IMR-90 (cell line): ENCODE measurements at regions not wholly inside any gene's neighbourhood (a gene's known extent, or its start where the extent isn't known, plus 50 kb on each side); places are given as distances from the start of the nearest gene placed in this dataset.
"Not testable (repeated sequence)": the region's sequence is repeated elsewhere in the genome, so short reads cannot be mapped to it uniquely, and the experiment has no call there.

Source experiments
- ATAC-seq: fragments of 200-7000 bp; cut with Tn5 transposase; 2 replicates; pipeline ENCODE4 v1.9.1; 2020; ENCODE audit warnings: low read depth, mild to moderate bottlenecking, moderate library complexity
- BruUV-seq: library from RNA; stranded (reverse); fragments of 400-500 nt; replicated peaks from 2 replicates; lab custom pipeline; 2021; lab: Mats Ljungman, UMichigan
- CTCF ChIA-PET: fragments of 300-600 bp; formaldehyde crosslinking; extraction: SDS; loops from one replicate; lab custom pipeline; 2021; ENCODE audit warnings: antibody characterized with exemption; lab: Yijun Ruan, JAX
- POLR2A ChIA-PET: fragments of 300-600 bp; sonication (Branson Sonifier 250); formaldehyde crosslinking; loops from one replicate; lab custom pipeline; 2022; ENCODE audit warnings: antibody characterized with exemption; ENCODE audit not compliant: unreplicated experiment; lab: Charles Lee
- DNase-seq: peaks from one replicate; pipeline ENCODE4 v3.0.0; 2013
- H2AFZ ChIP-seq: replicated peaks from 2 replicates; pipeline ENCODE3; 2013; ENCODE audit warnings: low read length, mild to moderate bottlenecking; ENCODE audit not compliant: poor library complexity
- H2AK5ac ChIP-seq: 2 replicates; pipeline ENCODE4 v1.6.1; 2013; ENCODE audit warnings: low read depth, low read length, inconsistent platforms
- H2AK9ac ChIP-seq: replicated peaks from 2 replicates; pipeline ENCODE3; 2013; ENCODE audit warnings: mild to moderate bottlenecking, low read depth, low read length, moderate library complexity; ENCODE audit not compliant: poor library complexity
- H2BK120ac ChIP-seq: 2 replicates; pipeline ENCODE4 v1.6.1; 2013; ENCODE audit warnings: low read depth, low read length, inconsistent platforms
- H2BK15ac ChIP-seq: 3 replicates; pipeline ENCODE4 v1.6.1; 2013; ENCODE audit warnings: low read depth, low read length, inconsistent platforms
- H2BK20ac ChIP-seq: 2 replicates; pipeline ENCODE4 v1.6.1; 2013; ENCODE audit warnings: low read depth, mild to moderate bottlenecking, inconsistent platforms, low read length, moderate library complexity
- H2BK5ac ChIP-seq: 2 replicates; pipeline ENCODE4 v1.6.1; 2013; ENCODE audit warnings: mild to moderate bottlenecking, low read depth, low read length, inconsistent platforms; ENCODE audit not compliant: poor library complexity, severe bottlenecking
- H3K14ac ChIP-seq: replicated peaks from 2 replicates; pipeline ENCODE4 v1.6.1; 2013; ENCODE audit warnings: low read depth, low read length, inconsistent platforms
- H3K18ac ChIP-seq: 2 replicates; pipeline ENCODE4 v1.6.1; 2013; ENCODE audit warnings: low read depth, low read length, control low read depth
- H3K23ac ChIP-seq: 2 replicates; pipeline ENCODE4 v1.6.1; 2013; ENCODE audit warnings: low read depth, low read length, inconsistent platforms
- H3K27ac ChIP-seq: 2 replicates; pipeline ENCODE4 v1.5.1; 2013; ENCODE audit warnings: mild to moderate bottlenecking, control low read depth, low read length; ENCODE audit not compliant: insufficient read depth
- H3K27me3 ChIP-seq: 2 replicates; pipeline ENCODE4 v1.6.1; 2013; ENCODE audit warnings: low read length; ENCODE audit not compliant: control insufficient read depth, insufficient read depth
- H3K36me3 ChIP-seq: 2 replicates; pipeline ENCODE4 v1.6.1; 2013; ENCODE audit warnings: low read length, mixed read lengths; ENCODE audit not compliant: control insufficient read depth, insufficient read depth
- H3K4ac ChIP-seq: 2 replicates; pipeline ENCODE4 v1.6.1; 2013; ENCODE audit warnings: low read depth, low read length, inconsistent platforms
- H3K4me1 ChIP-seq: 2 replicates; pipeline ENCODE4 v1.6.1; 2013; ENCODE audit warnings: low read length, mixed read lengths; ENCODE audit not compliant: control insufficient read depth, insufficient read depth
- H3K4me2 ChIP-seq: 2 replicates; pipeline ENCODE4 v1.6.1; 2013; ENCODE audit warnings: low read depth, mild to moderate bottlenecking, control low read depth, low read length, moderate library complexity
- H3K4me3 ChIP-seq: 2 replicates; pipeline ENCODE4 v1.5.1; 2013; ENCODE audit warnings: low read depth, mild to moderate bottlenecking, control low read depth, low read length, moderate library complexity; ENCODE audit not compliant: insufficient read depth
- H3K56ac ChIP-seq: 2 replicates; pipeline ENCODE4 v1.6.1; 2013; ENCODE audit warnings: low read length, inconsistent platforms; ENCODE audit not compliant: insufficient read depth; ENCODE audit errors: extremely low read depth
- H3K79me1 ChIP-seq, 2 experiments: 2 replicates each; pipeline ENCODE4 v1.6.1; 2013; ENCODE audit warnings: low read length in 2 of 2, inconsistent platforms in 1 of 2, low read depth in 1 of 2
- H3K9ac ChIP-seq: 2 replicates; pipeline ENCODE4 v1.6.1; 2013; ENCODE audit warnings: low read depth, low read length, control low read depth
- H3K9me1 ChIP-seq: 2 replicates; pipeline ENCODE4 v1.6.1; 2013; ENCODE audit warnings: low read length, inconsistent platforms; ENCODE audit not compliant: insufficient read depth
- H3K9me3 ChIP-seq: 2 replicates; pipeline ENCODE4 v1.6.1; 2013; ENCODE audit warnings: low read length; ENCODE audit not compliant: control insufficient read depth, insufficient read depth
- H4K20me1 ChIP-seq: 2 replicates; pipeline ENCODE4 v1.6.1; 2013; ENCODE audit warnings: low read length, inconsistent platforms; ENCODE audit not compliant: insufficient read depth
- H4K5ac ChIP-seq: 2 replicates; pipeline ENCODE4 v1.6.1; 2013; ENCODE audit warnings: mild to moderate bottlenecking, low read depth, low read length, control low read depth
- H4K8ac ChIP-seq, 2 experiments: 2 replicates each; pipeline ENCODE4 v1.6.1; 2013; ENCODE audit warnings: low read depth in 2 of 2, low read length in 2 of 2, control low read depth in 1 of 2, inconsistent platforms in 1 of 2
- H4K91ac ChIP-seq: 2 replicates; pipeline ENCODE4 v1.6.1; 2013; ENCODE audit warnings: low read depth, low read length, inconsistent platforms; ENCODE audit not compliant: insufficient read depth
- WGBS, 2 experiments: methylation state at CpG; one replicate each; pipeline versions ENCODE4 v1.1.5 to v1.1.7; 2013; ENCODE audit warnings: missing lambda C conversion rate in 2 of 2; ENCODE audit not compliant: insufficient read length in 1 of 2; ENCODE audit errors: extremely low coverage in 2 of 2; 5-methylcytosine and 5-hydroxymethylcytosine counted together
- dilution Hi-C: fragments of 300-500 bp; cut with HindIII; formaldehyde crosslinking; loops from one replicate; pipeline ENCODE4 v1.14.3; 2018; ENCODE audit warnings: low sequenced_read_pairs; ENCODE audit not compliant: unreplicated experiment
- in situ Hi-C: fragments of 300-500 bp; cut with MboI; formaldehyde crosslinking; loops from 3 replicates; pipeline ENCODE4 v1.14.3; 2019; ENCODE audit warnings: low sequenced_read_pairs, inconsistent platforms, mixed read lengths
- intact Hi-C: fragments of 100-400 bp; cut with micrococcal nuclease; formaldehyde crosslinking; loops from 2 replicates; pipeline ENCODE4 v1.10.0; 2022

DNA sequence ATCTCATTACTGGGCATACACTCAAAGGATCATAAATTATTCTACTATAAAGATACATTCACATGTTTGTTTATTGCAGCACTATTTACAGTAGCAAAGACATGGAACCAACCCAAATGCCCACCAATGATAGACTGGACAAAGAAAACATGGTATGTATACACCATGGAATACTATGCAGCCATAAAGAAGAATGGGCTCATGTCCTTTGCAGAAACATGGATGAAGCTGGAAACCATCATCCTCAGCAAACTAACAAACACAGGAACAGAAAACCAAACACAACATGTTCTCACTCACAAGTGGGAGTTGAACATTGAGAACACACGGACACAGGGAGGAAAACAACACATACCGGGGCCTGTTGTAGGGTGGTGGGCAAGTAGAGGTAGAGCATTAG, 433.1 kb upstream of the CPXCR1 start:
- dilution Hi-C loops, in situ Hi-C loops, H3K23ac ChIP-seq, H3K27me3 ChIP-seq, H2BK15ac ChIP-seq, H3K9me1 ChIP-seq, H2AFZ ChIP-seq, CTCF ChIA-PET, BruUV-seq, H2BK5ac ChIP-seq, intact Hi-C loops, H3K9ac ChIP-seq, H3K56ac ChIP-seq, DNase-seq, H3K4me1 ChIP-seq, H4K5ac ChIP-seq, H2AK9ac ChIP-seq, H2BK20ac ChIP-seq, H3K4me3 ChIP-seq, H2BK120ac ChIP-seq, H3K4me2 ChIP-seq, ATAC-seq, H4K8ac ChIP-seq, H3K79me1 ChIP-seq, H3K18ac ChIP-seq, H3K4ac ChIP-seq, H3K14ac ChIP-seq, H4K20me1 ChIP-seq, H2AK5ac ChIP-seq, H3K9me3 ChIP-seq, H3K36me3 ChIP-seq, H3K27ac ChIP-seq, H4K91ac ChIP-seq, POLR2A ChIA-PET: not testable (repeated sequence)
- no CpG with 5 or more reads among the region's 2 CpGs for WGBS, 2 experiments
